HepG2 (cell line): ENCODE measurements at regions not wholly inside any gene's neighbourhood (a gene's known extent, or its start where the extent isn't known, plus 50 kb on each side); places are given as distances from the start of the nearest gene placed in this dataset.

ENCODE experiments used
- FOXA3 ChIP-seq: IDR thresholded peaks from 2 replicates; pipeline ENCODE4 v1.6.1; 2016; ENCODE audit warnings: missing genetic modification reagents, missing compliant biosample characterization
- HNRNPL ChIP-seq: fragments of 200-400 bp; formaldehyde crosslinking; IDR thresholded peaks from 2 replicates; pipeline ENCODE4 v1.6.1; 2017; ENCODE audit warnings: mild to moderate bottlenecking, low read depth, low read length
- TMF1 ChIP-seq: sonication (generic); formaldehyde crosslinking; IDR thresholded peaks from 2 replicates; pipeline ENCODE4 v1.8.1; 2022; ENCODE audit warnings: low read depth, missing genetic modification reagents
- ZEB1 ChIP-seq: IDR thresholded peaks from 2 replicates; pipeline ENCODE4 v1.6.1; 2012; ENCODE audit warnings: mild to moderate bottlenecking, low read depth, inconsistent platforms; ENCODE audit not compliant: insufficient replicate concordance
- ZFP36 ChIP-seq: fragments of 150-350 bp; IDR thresholded peaks from 2 replicates; pipeline ENCODE4 v1.6.1; 2018; ENCODE audit warnings: borderline replicate concordance, low read length, low read depth; ENCODE audit not compliant: partially characterized antibody
- ZFP41 ChIP-seq: sonication (generic); formaldehyde crosslinking; IDR thresholded peaks from 2 replicates; pipeline ENCODE4 v1.4.0; 2020; ENCODE audit warnings: mild to moderate bottlenecking, missing genetic modification reagents, borderline replicate concordance
- ZNF451 ChIP-seq: sonication (generic); formaldehyde crosslinking; IDR thresholded peaks from 2 replicates; pipeline ENCODE4 v1.5.0; 2020; ENCODE audit warnings: mild to moderate bottlenecking, missing genetic modification reagents
- ZNF616 ChIP-seq: sonication (generic); formaldehyde crosslinking; IDR thresholded peaks from 2 replicates; pipeline ENCODE4 v1.5.0; 2020; ENCODE audit warnings: low read depth, mild to moderate bottlenecking, missing genetic modification reagents
- ZNF724P ChIP-seq: sonication (generic); formaldehyde crosslinking; IDR thresholded peaks from 2 replicates; pipeline ENCODE4 v1.8.0; 2022; ENCODE audit warnings: missing genetic modification reagents, borderline replicate concordance
- TF ChIP-seq, protein P1 (sequence below), 2 experiments: sonication (generic) in 1 of 2; formaldehyde crosslinking in 1 of 2; IDR thresholded peaks; 2 replicates each; pipeline versions ENCODE4 v1.6.1 to v1.9.0; 2014 to 2022; ENCODE audit warnings: antibody characterized with exemption in 1 of 2, borderline replicate concordance in 1 of 2, inconsistent platforms in 1 of 2, low read depth in 1 of 2, missing genetic modification reagents in 1 of 2
- TF ChIP-seq, protein P2 (sequence below): sonication (generic); formaldehyde crosslinking; IDR thresholded peaks from 2 replicates; pipeline ENCODE4 v1.8.0; 2022; ENCODE audit warnings: missing genetic modification reagents, mild to moderate bottlenecking, borderline replicate concordance

DNA sequence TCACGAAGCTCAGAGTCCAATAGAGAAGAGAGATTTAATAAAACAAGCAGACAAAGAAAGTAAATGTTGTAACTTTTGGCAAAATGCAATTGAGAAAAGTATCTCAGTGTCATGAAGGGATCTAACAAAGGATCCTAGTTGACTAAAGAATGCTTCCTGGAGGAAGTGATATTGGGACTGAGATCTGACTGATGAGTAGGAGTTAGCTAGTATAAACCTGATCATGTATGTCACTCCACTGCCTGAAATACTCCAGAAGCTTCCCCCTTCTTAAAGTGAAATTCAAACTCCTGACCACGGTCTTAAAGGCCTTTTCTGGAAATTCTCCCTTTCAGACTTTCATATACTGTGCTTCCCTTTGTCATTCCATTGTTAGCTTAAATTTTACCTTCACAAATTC lies 1102.4 kb upstream of the ZEB2 start (continued):
- TF ChIP-seq, protein P1, sequence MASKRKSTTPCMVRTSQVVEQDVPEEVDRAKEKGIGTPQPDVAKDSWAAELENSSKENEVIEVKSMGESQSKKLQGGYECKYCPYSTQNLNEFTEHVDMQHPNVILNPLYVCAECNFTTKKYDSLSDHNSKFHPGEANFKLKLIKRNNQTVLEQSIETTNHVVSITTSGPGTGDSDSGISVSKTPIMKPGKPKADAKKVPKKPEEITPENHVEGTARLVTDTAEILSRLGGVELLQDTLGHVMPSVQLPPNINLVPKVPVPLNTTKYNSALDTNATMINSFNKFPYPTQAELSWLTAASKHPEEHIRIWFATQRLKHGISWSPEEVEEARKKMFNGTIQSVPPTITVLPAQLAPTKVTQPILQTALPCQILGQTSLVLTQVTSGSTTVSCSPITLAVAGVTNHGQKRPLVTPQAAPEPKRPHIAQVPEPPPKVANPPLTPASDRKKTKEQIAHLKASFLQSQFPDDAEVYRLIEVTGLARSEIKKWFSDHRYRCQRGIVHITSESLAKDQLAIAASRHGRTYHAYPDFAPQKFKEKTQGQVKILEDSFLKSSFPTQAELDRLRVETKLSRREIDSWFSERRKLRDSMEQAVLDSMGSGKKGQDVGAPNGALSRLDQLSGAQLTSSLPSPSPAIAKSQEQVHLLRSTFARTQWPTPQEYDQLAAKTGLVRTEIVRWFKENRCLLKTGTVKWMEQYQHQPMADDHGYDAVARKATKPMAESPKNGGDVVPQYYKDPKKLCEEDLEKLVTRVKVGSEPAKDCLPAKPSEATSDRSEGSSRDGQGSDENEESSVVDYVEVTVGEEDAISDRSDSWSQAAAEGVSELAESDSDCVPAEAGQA (IDR thresholded peaks at IDR 0.05; ENCODE audit: low read depth) = no peak
- TF ChIP-seq, protein P1 (CRISPR knock-in tag; IDR thresholded peaks at IDR 0.05; ENCODE audit: borderline replicate concordance) = no peak
- TF ChIP-seq ZNF451 (CRISPR knock-in tag) (no peak), ZFP36 (no peak), ZFP41 (CRISPR knock-in tag) (no peak), ZNF616 (no peak), FOXA3 (CRISPR knock-in tag) (no peak), TMF1 (no peak), ZNF724P (CRISPR knock-in tag) (no peak), HNRNPL (no peak), ZEB1 (no peak)
- TF ChIP-seq, protein P2, sequence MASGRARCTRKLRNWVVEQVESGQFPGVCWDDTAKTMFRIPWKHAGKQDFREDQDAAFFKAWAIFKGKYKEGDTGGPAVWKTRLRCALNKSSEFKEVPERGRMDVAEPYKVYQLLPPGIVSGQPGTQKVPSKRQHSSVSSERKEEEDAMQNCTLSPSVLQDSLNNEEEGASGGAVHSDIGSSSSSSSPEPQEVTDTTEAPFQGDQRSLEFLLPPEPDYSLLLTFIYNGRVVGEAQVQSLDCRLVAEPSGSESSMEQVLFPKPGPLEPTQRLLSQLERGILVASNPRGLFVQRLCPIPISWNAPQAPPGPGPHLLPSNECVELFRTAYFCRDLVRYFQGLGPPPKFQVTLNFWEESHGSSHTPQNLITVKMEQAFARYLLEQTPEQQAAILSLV (CRISPR knock-in tag) = no peak
- TF ChIP-seq, all 625 proteins: peak for 0
